ENCODE measurements at regions not wholly inside any gene's neighbourhood (a gene's known extent, or its start where the extent isn't known, plus 50 kb on each side); places are given as distances from the start of the nearest gene placed in this dataset.
"Not testable (repeated sequence)": the region's sequence is repeated elsewhere in the genome, so short reads cannot be mapped to it uniquely, and the experiment has no call there.

- H3K27me3 ChIP-seq (ENCODE audit: control insufficient read depth in 2 of 2, insufficient read depth in 2 of 2, low read length in 2 of 2); BruUV-seq (replicated peaks); H4K20me1 ChIP-seq (replicated peaks; ENCODE audit: control insufficient read depth, insufficient read depth, low read length); H3K27ac ChIP-seq (ENCODE audit: extremely low read depth, low read depth, low read length); DNase-seq (ENCODE audit: extremely low read depth in 1 of 4, low spot score in 3 of 4); H3K4me2 ChIP-seq (ENCODE audit: insufficient read depth, low read length); POLR2A ChIA-PET; H3K9me3 ChIP-seq (replicated peaks; ENCODE audit: control insufficient read depth, insufficient read depth, low read depth, low read length); H3K4me3 ChIP-seq; H3K9ac ChIP-seq (ENCODE audit: insufficient read depth in 1 of 2, low read depth in 2 of 2, low read length in 2 of 2); CTCF ChIA-PET (ENCODE audit: low intra/inter-chr PET ratio); intact Hi-C loops (cut with micrococcal nuclease); H2AFZ ChIP-seq (ENCODE audit: low read depth, low read length); H3K79me2 ChIP-seq (ENCODE audit: control insufficient read depth, insufficient read depth, low read length); in situ Hi-C loops (cut with MboI); H3K4me1 ChIP-seq (replicated peaks in 1 of 2; ENCODE audit: control insufficient read depth in 2 of 2, insufficient read depth in 2 of 2, low read length in 2 of 2); H3K36me3 ChIP-seq (ENCODE audit: control insufficient read depth, insufficient read depth, low read length); FAIRE-seq; ATAC-seq; H3K9me1 ChIP-seq (ENCODE audit: control insufficient read depth, insufficient read depth, low read length): not testable (repeated sequence)
- WGBS (ENCODE audit: insufficient coverage, low coverage, missing lambda C conversion rate): 0% methylated on average over 1 of the region's 1 CpG
- TF ChIP-seq C11orf30 (IDR thresholded peaks at IDR 0.05; ENCODE audit: low read depth): peak; percentile 26; the same call in 1 of the 2 replicates
- TF ChIP-seq MAFG (tag; conservative IDR thresholded peaks at IDR 0.05): 0 out of 2 replicates have a peak, but pooled peaks have one; percentile 21
- TF ChIP-seq ZNF316 (IDR thresholded peaks at IDR 0.05): peak; percentile 63
Observed at GRCh38 chr2:166744117-166744516, 144.2 kb upstream of the XIRP2 start.

- 4% methylated on average over 10 of the region's 10 CpGs for WGBS (ENCODE audit: insufficient coverage, low coverage, missing lambda C conversion rate)
- H3K4me1 ChIP-seq (replicated peaks in 1 of 2; ENCODE audit: control insufficient read depth in 2 of 2, insufficient read depth in 2 of 2, low read length in 2 of 2); H3K79me2 ChIP-seq (ENCODE audit: control insufficient read depth, insufficient read depth, low read length); CTCF ChIA-PET (ENCODE audit: low intra/inter-chr PET ratio); H3K9me3 ChIP-seq (replicated peaks; ENCODE audit: control insufficient read depth, insufficient read depth, low read depth, low read length); DNase-seq (ENCODE audit: extremely low read depth in 1 of 4, low spot score in 3 of 4); H3K27me3 ChIP-seq (ENCODE audit: control insufficient read depth in 2 of 2, insufficient read depth in 2 of 2, low read length in 2 of 2); FAIRE-seq; H3K4me2 ChIP-seq (ENCODE audit: insufficient read depth, low read length); H2AFZ ChIP-seq (ENCODE audit: low read depth, low read length); H3K27ac ChIP-seq (ENCODE audit: extremely low read depth, low read depth, low read length); H3K9me1 ChIP-seq (ENCODE audit: control insufficient read depth, insufficient read depth, low read length); POLR2A ChIA-PET; H3K36me3 ChIP-seq (ENCODE audit: control insufficient read depth, insufficient read depth, low read length); H3K9ac ChIP-seq (ENCODE audit: insufficient read depth in 1 of 2, low read depth in 2 of 2, low read length in 2 of 2); ATAC-seq; H3K4me3 ChIP-seq; in situ Hi-C loops (cut with MboI); H4K20me1 ChIP-seq (replicated peaks; ENCODE audit: control insufficient read depth, insufficient read depth, low read length); BruUV-seq (replicated peaks): not testable (repeated sequence)
- intact Hi-C loops (cut with micrococcal nuclease): loop anchor here (1.0 kb wide), 1 partner anchor 33 kb away; no protein-coding TSS in a partner anchor
Observed at GRCh38 chr2:166743482-166743881, 144.8 kb upstream of the XIRP2 start.

Data from K562 (cell line).